ENCODE measurements at regions not wholly inside any gene's neighbourhood (a gene's known extent, or its start where the extent isn't known, plus 50 kb on each side); places are given as distances from the start of the nearest gene placed in this dataset.

GRCh38 chr4:14768449-14768848 lies 233.8 kb upstream of the CPEB2 start:
- H3K27ac ChIP-seq (ENCODE audit: low read depth in 1 of 2, low read length in 2 of 2) = no peak overlapping the region
- no peaks in the 10 kb centered on the region for H3K36me3 ChIP-seq (ENCODE audit: control insufficient read depth in 4 of 4, insufficient read depth in 3 of 4, low read depth in 1 of 4, low read length in 3 of 4)
- H3K9me3 ChIP-seq (ENCODE audit: control insufficient read depth in 4 of 4, low read length in 3 of 4) = no peaks in the 10 kb centered on the region
- no peak overlapping the region for H3K4me3 ChIP-seq (ENCODE audit: low read depth in 1 of 3, low read length in 3 of 3)
- TF ChIP-seq MAX (IDR thresholded peaks at IDR 0.05) (no peak), HNF4A (conservative IDR thresholded peaks at IDR 0.05) (no peak), FOXA2 (IDR thresholded peaks at IDR 0.05) (no peak), SP1 (IDR thresholded peaks at IDR 0.05) (no peak), CTCF (IDR thresholded peaks at IDR 0.05; ENCODE audit: low read depth, low read length, missing input control) (no peak), JUND (IDR thresholded peaks at IDR 0.05) (no peak), FOXA1 (IDR thresholded peaks at IDR 0.05) (no peak), ZBTB33 (IDR thresholded peaks at IDR 0.05) (no peak), TAF1 (conservative IDR thresholded peaks at IDR 0.05) (no peak), RAD21 (IDR thresholded peaks at IDR 0.05) (no peak), ATF3 (IDR thresholded peaks at IDR 0.05) (no peak), REST (IDR thresholded peaks at IDR 0.05) (no peak), HNF4G (IDR thresholded peaks at IDR 0.05) (no peak), EGR1 (IDR thresholded peaks at IDR 0.05; ENCODE audit: low read depth in 2 of 2) (no peak), GABPA (IDR thresholded peaks at IDR 0.05 in 1 of 2, conservative IDR thresholded peaks at IDR 0.05 in 1 of 2) (no peak), YY1 (IDR thresholded peaks at IDR 0.05) (no peak)
- no peaks in the 10 kb centered on the region for H3K4me1 ChIP-seq (ENCODE audit: control insufficient read depth in 4 of 4, insufficient read depth in 4 of 4, low read length in 3 of 4)
- DNase-seq (ENCODE audit: low spot score) = no peak
- no peaks in the 10 kb centered on the region for H3K27me3 ChIP-seq (ENCODE audit: control insufficient read depth in 4 of 4, insufficient read depth in 4 of 4, low read length in 3 of 4)
- no peak overlapping the region for H3K9ac ChIP-seq (ENCODE audit: low read depth in 1 of 2, low read length in 2 of 2)

- no peak for DNase-seq (ENCODE audit: low spot score)
- WGBS = 75% methylated on average over 1 of the region's 1 CpG
- TF ChIP-seq GABPA (IDR thresholded peaks at IDR 0.05 in 1 of 2, conservative IDR thresholded peaks at IDR 0.05 in 1 of 2) = no peak
- TF ChIP-seq YY1 (IDR thresholded peaks at IDR 0.05) = no peak
- no peak for TF ChIP-seq SP1 (IDR thresholded peaks at IDR 0.05)
- no peak for TF ChIP-seq RXRA (IDR thresholded peaks at IDR 0.05)
- TF ChIP-seq ATF3 (IDR thresholded peaks at IDR 0.05) = no peak
- no peak for TF ChIP-seq RAD21 (IDR thresholded peaks at IDR 0.05)
- no peak for TF ChIP-seq HNF4G (IDR thresholded peaks at IDR 0.05)
- TF ChIP-seq JUND (IDR thresholded peaks at IDR 0.05) = no peak
Measured at GRCh38 chr4:14769993-14770392, 232.3 kb upstream of the CPEB2 start.

More at GRCh38 chr4:14769993-14770392, 232.3 kb upstream of the CPEB2 start:
- H3K27ac ChIP-seq (ENCODE audit: low read depth in 1 of 2, low read length in 2 of 2) = no peak overlapping the region
- H3K4me3 ChIP-seq (ENCODE audit: low read depth in 1 of 3, low read length in 3 of 3) = no peak overlapping the region
- H3K9me3 ChIP-seq (ENCODE audit: control insufficient read depth in 4 of 4, low read length in 3 of 4) = no peaks in the 10 kb centered on the region
- H3K36me3 ChIP-seq (ENCODE audit: control insufficient read depth in 4 of 4, insufficient read depth in 3 of 4, low read depth in 1 of 4, low read length in 3 of 4) = no peaks in the 10 kb centered on the region
- no peaks in the 10 kb centered on the region for H3K27me3 ChIP-seq (ENCODE audit: control insufficient read depth in 4 of 4, insufficient read depth in 4 of 4, low read length in 3 of 4)
- H3K4me1 ChIP-seq (ENCODE audit: control insufficient read depth in 4 of 4, insufficient read depth in 4 of 4, low read length in 3 of 4) = no peaks in the 10 kb centered on the region
- H3K9ac ChIP-seq (ENCODE audit: low read depth in 1 of 2, low read length in 2 of 2) = no peak overlapping the region

All from liver (tissue), 8 donors.